ENCODE measurements at regions not wholly inside any gene's neighbourhood (a gene's known extent, or its start where the extent isn't known, plus 50 kb on each side); places are given as distances from the start of the nearest gene placed in this dataset.

- intact Hi-C loops (cut with DNase I; ENCODE audit: low total_unique reads) (no loop called here), in situ Hi-C loops (cut with MboI; ENCODE audit: low pct_ligation_motif_present in 1 of 4, low pct_unique_long_range_greater_than_20kb in 1 of 4, low sequenced_read_pairs in 3 of 4) (no loop called here)
- no peaks in the 10 kb centered on the region for H3K27me3 ChIP-seq
- H3K9me3 ChIP-seq, result no peaks in the 10 kb centered on the region
- no peak for DNase-seq
- no peak for TF ChIP-seq POLR2A (IDR thresholded peaks at IDR 0.05)
- TF ChIP-seq EP300 (IDR thresholded peaks at IDR 0.05; ENCODE audit: low read depth), result no peak
- no peak for TF ChIP-seq POLR2AphosphoS5 (IDR thresholded peaks at IDR 0.05)
- TF ChIP-seq CTCF (IDR thresholded peaks at IDR 0.05), result no peak
- 75 to 82% methylated on average over 6 of the region's 6 CpGs for WGBS, 2 donors (ENCODE audit: low coverage in 1 of 2)
- no peak overlapping the region for H3K27ac ChIP-seq
- H3K4me1 ChIP-seq, result peaks cover 0 to 16% (median 0%) of the 10 kb centered on the region in 4 donors
- no peak overlapping the region for H3K4me3 ChIP-seq
- H3K36me3 ChIP-seq, result no peaks in the 10 kb centered on the region
Observed at GRCh38 chr18:41262688-41263087, 692.3 kb upstream of the PIK3C3 start.

- Histone ChIP-seq H3K4me3 (no peak overlapping the region), H3K36me3 (no peaks in the 10 kb centered on the region), H3K27me3 (no peaks in the 10 kb centered on the region), H3K9me3 (no peaks in the 10 kb centered on the region), H3K4me1 (no peaks in the 10 kb centered on the region), H3K27ac (no peak overlapping the region)
- in situ Hi-C loops (cut with MboI; ENCODE audit: low pct_ligation_motif_present in 1 of 4, low pct_unique_long_range_greater_than_20kb in 1 of 4, low sequenced_read_pairs in 3 of 4) (loop anchor here in 1 of 4 donors (10.0 kb wide), 1 partner anchor 60 kb away; no protein-coding TSS in a partner anchor), intact Hi-C loops (cut with DNase I; ENCODE audit: low total_unique reads) (no loop called here)
- no peak for TF ChIP-seq CTCF (IDR thresholded peaks at IDR 0.05)
- TF ChIP-seq POLR2AphosphoS5 (IDR thresholded peaks at IDR 0.05), result no peak
- TF ChIP-seq POLR2A (IDR thresholded peaks at IDR 0.05), result no peak
- TF ChIP-seq EP300 (IDR thresholded peaks at IDR 0.05; ENCODE audit: low read depth), result no peak
- WGBS, 2 donors (ENCODE audit: low coverage in 1 of 2), result 73 to 82% methylated on average over 2 to 3 of the region's 3 CpGs
- no peak for DNase-seq
Observed at GRCh38 chr18:41244591-41245037, 710.4 kb upstream of the PIK3C3 start.

- in situ Hi-C loops (cut with MboI; ENCODE audit: low pct_ligation_motif_present in 1 of 4, low pct_unique_long_range_greater_than_20kb in 1 of 4, low sequenced_read_pairs in 3 of 4), result no loop called here
- DNase-seq, result no peak
Observed at GRCh38 chr18:41237317-41237716, 717.7 kb upstream of the PIK3C3 start.

GRCh38 chr18:41231681-41232080 is 723.4 kb upstream of the PIK3C3 start:
- intact Hi-C loops (cut with DNase I; ENCODE audit: low total_unique reads), result no loop called here
- WGBS, 2 donors (ENCODE audit: low coverage in 1 of 2), result 83 to 85% methylated on average over 3 of the region's 3 CpGs
- DNase-seq, result no peak

More at GRCh38 chr18:41237317-41237716, 717.7 kb upstream of the PIK3C3 start:
- no peak for TF ChIP-seq EP300 (IDR thresholded peaks at IDR 0.05; ENCODE audit: low read depth)
- TF ChIP-seq POLR2AphosphoS5 (IDR thresholded peaks at IDR 0.05), result no peak
- TF ChIP-seq CTCF (IDR thresholded peaks at IDR 0.05), result no peak
- no peak for TF ChIP-seq POLR2A (IDR thresholded peaks at IDR 0.05)
- intact Hi-C loops (cut with DNase I; ENCODE audit: low total_unique reads), result no loop called here
- no peak overlapping the region for H3K27ac ChIP-seq
- no peaks in the 10 kb centered on the region for H3K27me3 ChIP-seq
- no peaks in the 10 kb centered on the region for H3K4me1 ChIP-seq
- H3K36me3 ChIP-seq, result no peaks in the 10 kb centered on the region
- no peaks in the 10 kb centered on the region for H3K9me3 ChIP-seq
- H3K4me3 ChIP-seq, result no peak overlapping the region
- 73 to 89% methylated on average over 1 of the region's 1 CpG for WGBS, 2 donors (ENCODE audit: low coverage in 1 of 2)

More at GRCh38 chr18:41231681-41232080, 723.4 kb upstream of the PIK3C3 start:
- TF ChIP-seq EP300 (IDR thresholded peaks at IDR 0.05; ENCODE audit: low read depth) (no peak), POLR2AphosphoS5 (IDR thresholded peaks at IDR 0.05) (no peak), POLR2A (IDR thresholded peaks at IDR 0.05) (no peak), CTCF (IDR thresholded peaks at IDR 0.05) (no peak)
- H3K27ac ChIP-seq, result no peak overlapping the region
- in situ Hi-C loops (cut with MboI; ENCODE audit: low pct_ligation_motif_present in 1 of 4, low pct_unique_long_range_greater_than_20kb in 1 of 4, low sequenced_read_pairs in 3 of 4), result no loop called here
- no peak overlapping the region for H3K4me3 ChIP-seq
- no peaks in the 10 kb centered on the region for H3K27me3 ChIP-seq
- no peaks in the 10 kb centered on the region for H3K9me3 ChIP-seq
- no peaks in the 10 kb centered on the region for H3K36me3 ChIP-seq
- no peaks in the 10 kb centered on the region for H3K4me1 ChIP-seq
